T-helper 22 cell (primary cell): ENCODE measurements at regions not wholly inside any gene's neighbourhood (a gene's known extent, or its start where the extent isn't known, plus 50 kb on each side); places are given as distances from the start of the nearest gene placed in this dataset.
"Not testable (repeated sequence)": the region's sequence is repeated elsewhere in the genome, so short reads cannot be mapped to it uniquely, and the experiment has no call there.

Experiments
- DNase-seq: peaks from one replicate; pipeline ENCODE4 v3.0.0-alpha.2; 2020; ENCODE audit warnings: low read depth

DNA sequence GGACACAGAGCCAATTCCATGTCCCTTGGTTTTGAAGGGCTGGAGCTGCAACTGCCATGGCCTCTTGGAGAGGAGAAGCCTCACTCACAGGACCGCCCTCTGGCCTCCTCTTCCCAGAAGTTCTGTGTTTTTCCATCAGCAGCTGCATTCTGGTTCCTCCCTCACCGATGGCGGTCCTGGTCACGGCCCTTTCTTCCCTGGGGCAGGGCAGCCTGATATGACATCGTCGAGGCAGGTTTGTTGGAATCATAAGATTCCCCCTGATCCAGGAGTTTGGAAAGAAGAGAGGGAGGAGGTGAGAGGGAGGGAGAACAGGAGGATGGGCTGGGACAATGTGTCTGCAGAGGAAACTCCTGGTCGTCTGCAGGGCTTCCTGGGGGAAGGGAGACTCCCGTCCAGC is 82.7 kb upstream of the PDZD8 start:
- DNase-seq: no peak

DNA sequence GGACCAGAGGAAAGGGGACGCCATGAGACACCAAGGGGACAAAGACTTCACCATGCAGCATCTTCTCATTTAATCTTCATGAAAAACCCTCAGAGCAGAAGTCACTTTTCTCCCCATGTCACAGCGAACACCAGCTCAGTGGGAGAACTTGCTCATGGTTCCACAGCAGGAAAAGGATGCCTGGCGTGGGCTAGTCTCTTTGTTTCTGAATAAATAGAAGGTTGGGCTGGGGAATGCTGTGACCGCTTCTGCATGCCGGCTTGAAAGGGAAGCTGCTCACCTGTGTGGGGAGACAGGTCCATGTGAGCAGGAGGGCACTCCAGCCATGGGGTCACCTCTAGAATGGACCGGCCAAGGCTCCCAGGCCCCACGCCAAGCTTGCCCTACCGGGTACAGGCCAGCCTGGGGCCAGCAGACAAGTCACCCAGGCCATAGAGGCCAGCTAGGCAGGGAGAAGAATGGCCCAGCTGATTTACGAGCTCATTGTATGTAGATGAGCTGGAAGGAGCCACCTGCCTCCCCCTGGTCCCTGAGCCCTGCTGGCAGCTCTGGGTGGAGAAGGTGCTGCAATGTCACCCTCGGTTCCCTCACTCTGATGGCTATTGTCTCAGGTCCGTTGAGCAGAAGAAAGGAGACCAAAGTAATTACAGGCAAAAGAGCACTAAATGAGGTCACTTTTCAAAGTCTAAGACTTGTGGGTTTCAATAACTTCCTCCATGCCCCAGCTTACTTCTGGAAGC is 82.0 kb upstream of the PDZD8 start:
- DNase-seq: no peak

DNA sequence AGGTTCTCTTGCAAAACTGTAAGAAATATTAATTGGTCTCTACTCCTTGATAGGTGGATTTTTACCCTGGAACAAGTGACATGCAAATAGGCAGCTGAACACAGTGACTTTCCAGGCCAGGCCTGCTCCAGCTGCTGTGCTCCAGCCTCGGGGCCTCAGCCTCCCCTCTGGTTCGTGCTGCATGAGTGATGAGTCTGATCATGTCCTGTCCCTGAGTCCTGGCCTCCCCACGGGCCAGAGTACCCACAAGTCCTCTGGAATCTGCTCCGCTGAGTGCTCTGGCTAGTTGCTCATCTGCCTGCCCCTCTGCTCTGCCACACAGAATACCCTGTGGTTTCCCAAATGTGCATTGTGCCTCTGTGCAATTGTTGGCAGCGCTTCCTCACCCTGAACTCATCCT is 80.1 kb upstream of the PDZD8 start:
- no peak for DNase-seq

DNA sequence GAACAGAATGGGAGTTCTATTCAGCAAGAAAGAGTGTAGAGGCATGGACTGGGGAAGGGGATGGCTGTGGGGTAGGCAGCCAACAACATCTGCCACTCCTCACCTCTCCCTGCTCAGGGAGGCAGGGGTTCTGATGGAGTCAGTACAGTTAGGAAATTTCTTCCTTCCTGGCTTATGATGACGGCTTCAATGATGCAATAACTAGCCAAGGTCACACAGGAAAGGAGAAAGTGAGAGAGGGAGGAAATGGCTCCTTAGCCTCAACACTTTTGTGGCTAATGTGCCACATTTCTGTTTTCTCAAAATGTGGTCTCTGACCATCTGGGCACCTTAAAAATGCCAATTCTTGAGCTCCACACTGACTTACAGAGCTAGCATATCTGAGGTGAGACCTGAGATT is 79.3 kb upstream of the PDZD8 start:
- DNase-seq: no peak

DNA sequence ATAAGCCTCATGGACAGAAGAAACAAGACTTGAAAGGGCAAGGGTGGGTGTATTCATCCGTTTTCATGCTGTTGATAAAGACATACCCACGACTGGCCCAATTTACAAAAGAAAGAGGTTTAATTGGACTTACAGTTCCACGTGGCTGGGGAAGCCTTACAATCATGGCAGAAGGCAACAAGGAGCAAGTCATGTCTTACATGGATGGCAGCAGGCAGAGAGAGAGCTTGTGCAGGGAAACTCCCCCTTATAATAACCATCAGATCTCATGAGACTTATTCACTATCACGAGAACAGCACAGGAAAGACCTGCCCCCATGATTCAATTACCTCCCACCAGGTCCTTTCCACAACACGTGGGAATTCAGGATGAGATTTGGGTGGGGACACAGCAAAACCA is 78.2 kb upstream of the PDZD8 start:
- not testable (repeated sequence) for DNase-seq

DNA sequence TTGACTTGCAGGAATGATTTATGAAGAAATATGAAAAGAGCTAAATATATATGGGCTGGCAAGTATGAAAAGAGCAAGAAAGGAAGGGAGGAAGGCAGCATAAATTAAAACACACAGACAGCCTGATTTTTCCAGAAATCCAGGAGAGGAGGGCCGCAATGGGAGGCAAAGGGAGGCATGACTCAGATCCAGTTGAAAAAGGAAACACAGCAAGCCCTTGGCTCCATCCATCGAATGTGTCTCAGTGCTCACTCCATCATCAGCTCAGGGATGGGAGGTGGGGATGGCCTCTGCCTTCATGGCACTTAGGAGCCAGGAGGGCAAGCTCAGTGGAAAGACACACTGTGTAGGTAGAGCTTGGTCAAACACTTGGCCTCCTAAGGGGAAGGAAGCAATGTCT is 75.7 kb upstream of the PDZD8 start:
- DNase-seq: no peak

DNA sequence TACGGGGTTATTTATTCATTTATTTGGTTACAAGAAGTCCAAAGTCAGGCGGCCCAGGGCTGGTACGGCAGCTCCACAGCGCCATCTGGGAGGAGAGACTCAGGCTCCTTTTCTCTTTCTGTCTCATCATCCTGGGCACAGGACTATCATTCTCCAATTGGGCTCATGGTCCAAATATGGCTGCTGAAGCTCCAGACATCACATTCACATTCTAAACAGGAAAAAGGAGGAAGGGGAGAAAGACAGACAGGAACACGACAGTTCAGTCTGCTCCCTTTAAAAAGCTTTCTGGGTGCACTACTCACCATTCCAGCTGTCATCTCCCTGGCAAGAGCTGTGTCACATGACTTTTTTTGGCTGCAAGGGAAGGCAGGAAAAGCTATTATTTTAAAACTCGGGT is 74.4 kb upstream of the PDZD8 start:
- no peak for DNase-seq

DNA sequence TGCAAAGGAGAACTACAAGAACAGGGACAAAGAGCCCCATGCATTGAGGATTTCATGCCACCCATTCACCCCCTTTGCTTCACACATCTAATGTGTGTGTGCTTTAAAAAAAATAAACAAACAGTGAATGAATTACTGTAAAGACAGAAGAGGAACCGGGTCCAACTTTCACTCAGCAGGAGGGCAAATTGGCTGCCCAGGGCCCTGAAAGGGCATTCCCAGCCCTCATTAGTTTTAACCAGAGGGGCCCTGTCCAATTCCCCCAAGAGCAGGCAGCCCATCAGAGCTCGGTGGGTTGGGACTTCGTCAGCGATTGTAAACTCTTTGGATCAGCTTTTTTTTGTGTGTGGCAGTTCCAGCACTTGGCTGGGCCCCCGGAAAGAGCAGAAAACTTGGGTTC is 73.6 kb upstream of the PDZD8 start:
- no peak for DNase-seq

DNA sequence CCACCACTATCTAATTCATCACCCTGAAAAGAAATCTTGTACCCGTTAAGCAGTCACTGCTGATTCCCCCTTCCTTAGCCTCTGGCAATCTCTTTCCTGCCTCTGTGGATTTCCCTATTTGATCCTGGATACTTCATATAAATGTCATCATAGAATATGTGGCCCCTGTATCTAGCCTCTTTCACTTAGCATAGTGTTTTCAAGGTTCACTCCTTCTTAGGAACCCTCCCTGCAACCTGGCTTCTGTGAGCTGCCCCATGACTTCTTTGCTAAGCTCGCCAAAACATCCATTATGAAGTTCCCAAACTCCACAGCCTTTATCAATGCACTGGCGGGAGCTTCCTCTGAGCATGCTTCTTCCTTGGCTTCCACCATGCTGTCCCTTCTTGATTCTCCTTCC is 70.8 kb upstream of the PDZD8 start:
- DNase-seq: no peak

DNA sequence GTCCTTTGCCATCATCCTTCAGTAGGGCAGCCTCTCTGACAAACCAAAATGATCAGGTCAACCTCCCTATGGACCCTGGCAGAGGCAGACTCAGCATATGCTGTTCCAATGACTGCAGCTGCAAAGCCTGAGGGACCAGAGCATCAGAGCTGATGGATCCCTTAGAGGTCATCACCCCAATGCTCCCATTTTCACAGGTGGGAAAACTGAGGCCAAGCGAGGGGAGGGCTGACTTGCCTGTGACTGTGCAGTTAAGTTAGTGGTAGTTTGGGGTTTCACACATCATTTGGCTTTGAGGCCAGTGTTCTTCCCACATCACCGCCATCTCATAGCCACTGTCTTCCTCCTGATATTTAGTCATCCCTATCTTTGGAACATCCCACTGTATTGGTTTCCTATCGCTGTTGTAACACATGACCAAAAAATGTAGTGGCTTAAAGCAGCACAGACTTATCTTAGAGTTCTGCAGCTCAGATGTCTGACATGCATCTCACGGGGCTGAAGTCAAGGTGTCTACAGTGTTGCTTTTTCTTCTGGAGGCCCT is 69.3 kb upstream of the PDZD8 start:
- DNase-seq: no peak

DNA sequence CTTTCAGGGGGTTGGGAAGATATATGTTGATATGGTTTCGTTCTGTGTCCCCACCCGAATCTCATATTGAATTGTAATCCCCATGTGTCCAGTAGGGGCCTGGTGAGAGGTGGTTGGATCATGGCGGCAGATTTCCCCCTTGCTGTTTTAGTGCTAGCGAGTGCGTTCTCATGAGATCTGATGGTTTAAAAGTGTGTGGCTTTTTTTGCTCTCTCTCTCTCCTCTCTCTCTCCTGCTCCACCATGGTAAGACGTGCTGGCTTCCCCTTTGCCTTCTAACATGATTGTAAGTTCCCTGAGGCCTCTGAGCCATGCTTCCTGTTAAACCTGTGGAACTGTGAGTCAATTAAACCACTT is 68.4 kb upstream of the PDZD8 start:
- DNase-seq: no peak

DNA sequence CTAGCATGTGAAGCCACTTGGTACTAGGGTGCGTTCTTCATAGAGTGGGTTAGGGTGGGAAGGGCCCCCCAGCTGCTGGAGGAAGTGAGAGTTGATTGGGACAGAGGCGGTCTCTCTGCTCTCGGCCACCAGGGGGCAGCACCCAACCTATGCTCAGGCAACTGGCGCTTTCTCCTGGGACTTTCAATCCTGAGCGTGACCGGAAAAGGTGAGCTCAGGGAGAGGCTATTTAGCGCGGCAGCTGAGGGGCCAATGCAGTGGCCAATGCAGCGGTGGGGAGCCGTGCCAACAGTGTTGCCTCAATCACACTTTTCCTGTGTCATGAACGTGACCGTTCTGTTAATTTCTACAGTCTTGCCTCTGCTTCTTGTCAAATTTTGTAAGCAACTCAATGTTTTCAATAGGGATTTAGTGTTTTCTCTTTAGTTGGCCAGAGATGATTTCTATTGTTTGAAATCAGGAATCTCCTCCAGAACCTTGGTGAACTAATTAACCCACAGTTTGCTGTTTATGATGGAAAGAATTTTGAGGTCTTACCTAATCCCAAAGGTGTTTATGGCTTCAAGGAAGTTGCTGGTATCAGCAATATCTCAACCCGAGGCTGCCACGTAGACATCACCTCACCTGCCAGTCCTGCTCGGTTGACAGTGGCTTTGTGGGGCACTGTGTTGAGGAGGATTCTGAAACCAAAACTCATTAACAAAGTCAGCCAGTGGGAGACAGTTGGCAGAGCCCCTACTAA is 67.9 kb upstream of the PDZD8 start:
- peak; percentile 1 for DNase-seq

DNA sequence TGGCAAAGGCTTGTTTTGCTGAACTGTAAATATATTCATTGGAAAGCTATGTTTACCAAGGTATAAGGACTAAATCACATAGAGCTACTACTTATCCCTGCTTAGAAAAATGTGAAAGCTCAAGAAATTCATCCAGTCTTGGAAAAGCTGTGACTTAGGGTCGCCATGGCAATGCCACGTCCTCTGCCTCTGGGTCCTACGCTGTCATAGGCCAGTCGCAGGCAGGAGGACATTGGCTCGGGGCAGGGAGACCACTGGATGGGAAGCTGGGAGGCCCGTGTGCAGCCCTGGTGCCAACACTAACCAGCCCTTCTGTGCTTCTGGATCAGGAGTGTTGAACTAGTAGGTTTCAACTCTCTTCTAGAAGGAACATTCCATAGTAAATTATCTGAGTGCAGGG is 67.3 kb upstream of the PDZD8 start:
- DNase-seq: no peak

DNA sequence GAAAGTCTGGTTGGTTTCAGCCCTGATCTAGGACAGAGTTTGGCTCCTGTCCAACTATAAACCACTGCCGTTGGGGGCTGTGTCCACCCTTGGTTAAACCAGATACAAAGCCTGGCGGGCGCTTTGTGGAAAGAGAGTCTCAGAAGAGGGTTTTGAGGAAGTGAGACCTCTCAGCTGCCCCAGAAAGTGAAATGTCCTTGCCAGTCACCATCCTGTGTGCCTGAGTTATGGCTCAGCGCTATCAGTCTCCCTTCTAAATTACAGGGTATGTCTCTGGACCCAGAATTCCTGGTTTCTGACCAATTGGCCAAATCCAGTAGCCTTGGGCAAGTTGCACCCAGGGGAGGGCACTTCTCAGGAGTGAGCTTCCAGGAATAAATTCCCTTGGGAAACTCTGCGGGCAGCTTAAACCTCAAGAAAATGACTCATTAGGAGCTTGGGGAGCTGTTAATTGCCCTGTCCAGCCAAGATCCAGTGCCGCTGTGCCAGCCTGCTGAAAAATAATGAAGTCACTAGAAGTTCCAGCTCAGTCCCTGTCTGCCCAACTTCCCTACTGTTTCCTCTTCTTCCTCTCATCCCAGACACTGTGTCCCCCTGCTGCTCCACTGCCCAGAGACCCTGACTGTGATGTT is 66.7 kb upstream of the PDZD8 start:
- no peak for DNase-seq

DNA sequence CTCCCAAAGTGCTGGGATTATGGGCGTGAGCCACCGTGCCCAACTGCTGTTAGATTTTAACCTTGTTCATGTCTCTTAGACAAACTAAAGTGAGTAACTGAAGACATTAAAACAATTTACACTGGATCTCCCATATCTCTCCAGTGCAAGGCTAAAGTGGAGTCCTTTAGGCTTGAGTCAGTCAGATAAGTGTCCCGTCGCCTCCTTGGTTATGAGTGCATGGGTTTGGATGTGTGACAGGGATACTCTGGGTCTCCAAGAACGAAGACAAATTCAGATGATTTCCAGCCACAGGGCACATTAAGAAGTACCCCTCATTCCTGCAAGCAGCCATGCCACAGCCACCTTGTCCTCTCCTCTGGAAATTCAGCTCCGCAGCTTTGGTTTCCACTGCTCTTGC is 66.1 kb upstream of the PDZD8 start:
- no peak for DNase-seq

DNA sequence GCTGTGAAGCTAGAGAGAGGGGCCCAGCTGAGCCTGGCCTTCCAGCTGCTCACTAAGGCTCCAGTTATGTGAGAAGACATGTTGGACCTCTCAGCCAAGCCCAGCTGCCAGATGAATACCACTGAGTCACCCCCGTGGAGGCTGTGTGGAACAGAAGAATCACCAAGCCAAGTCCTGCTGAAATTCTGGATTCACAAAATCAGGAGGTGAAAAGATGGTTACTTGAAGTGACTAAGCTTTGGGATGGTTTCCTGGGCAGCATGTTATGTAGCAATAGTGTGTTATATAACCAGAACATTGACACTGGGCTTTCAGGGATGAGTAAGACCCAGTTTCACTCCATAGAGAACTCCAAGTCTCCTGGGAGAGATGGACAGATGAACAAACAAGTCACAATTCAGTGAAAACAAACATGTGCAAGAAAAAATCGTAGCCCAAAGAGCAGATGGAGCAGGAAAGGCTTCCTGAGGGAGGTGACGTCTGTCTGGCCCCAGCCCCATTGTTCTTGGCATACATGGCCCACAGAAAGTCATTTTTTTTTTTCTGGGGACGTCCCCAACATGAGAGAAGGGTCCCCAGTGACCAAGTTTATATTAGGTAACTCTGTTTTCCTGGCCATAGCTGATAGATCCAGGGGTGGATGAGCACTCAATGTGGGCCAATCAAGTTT is 64.1 kb upstream of the PDZD8 start:
- DNase-seq: no peak

DNA sequence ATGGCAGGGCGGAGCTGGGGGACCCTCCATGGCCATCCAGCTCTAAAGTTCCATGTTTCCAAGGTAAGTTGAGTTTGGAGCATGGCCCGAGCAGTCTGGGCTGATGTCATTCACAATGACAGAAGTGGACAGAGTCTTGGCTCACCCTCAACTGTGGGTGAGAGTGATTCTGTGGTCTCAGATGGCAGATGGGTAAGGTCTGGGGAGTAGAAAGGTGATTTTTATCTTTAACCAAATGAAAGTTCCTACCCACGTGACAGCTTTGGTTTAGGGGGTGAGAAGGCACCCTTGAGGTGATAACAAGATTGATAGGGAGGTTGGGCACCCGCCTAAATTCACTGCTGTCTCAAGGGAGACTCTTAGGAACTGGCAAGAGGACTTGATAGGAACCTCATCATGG is 57.6 kb upstream of the PDZD8 start:
- no peak for DNase-seq

DNA sequence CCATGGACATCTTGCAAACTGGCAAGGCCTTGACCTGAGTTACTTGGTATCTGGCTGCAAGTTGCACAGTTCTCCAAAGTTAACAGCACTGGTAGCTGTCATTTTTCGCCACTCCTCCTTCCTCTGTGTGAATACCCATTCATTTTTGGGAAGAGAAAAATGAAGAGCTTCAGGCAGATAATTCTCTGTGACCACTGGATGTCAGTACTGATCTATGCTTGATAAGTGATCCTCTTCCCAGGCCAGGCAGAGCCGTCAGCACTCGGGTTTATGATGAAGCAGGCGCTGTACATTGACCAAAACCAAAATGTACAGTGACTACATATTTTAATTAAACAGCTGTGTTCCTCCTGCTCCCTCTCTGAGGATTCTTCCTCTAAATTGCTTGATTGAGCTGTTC is 55.9 kb upstream of the PDZD8 start:
- DNase-seq: no peak

DNA sequence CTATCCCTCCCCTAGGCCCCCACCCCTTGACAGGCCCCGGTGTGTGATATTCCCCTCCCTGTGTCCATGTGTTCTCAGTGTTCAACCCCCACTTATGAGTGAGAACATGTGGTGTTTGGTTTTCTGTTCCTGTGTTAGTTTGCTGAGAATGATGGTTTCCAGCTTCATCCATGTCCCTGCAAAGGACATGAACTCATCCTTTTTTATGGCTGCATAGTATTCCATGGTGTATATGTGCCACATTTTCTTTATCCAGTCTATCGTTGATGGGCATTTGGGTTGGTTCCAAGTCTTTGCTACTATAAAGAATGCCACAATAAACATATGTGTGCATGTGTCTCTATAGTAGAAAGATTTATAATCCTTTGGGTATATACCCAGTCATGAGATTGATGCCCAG is 55.3 kb upstream of the PDZD8 start:
- DNase-seq: not testable (repeated sequence)

DNA sequence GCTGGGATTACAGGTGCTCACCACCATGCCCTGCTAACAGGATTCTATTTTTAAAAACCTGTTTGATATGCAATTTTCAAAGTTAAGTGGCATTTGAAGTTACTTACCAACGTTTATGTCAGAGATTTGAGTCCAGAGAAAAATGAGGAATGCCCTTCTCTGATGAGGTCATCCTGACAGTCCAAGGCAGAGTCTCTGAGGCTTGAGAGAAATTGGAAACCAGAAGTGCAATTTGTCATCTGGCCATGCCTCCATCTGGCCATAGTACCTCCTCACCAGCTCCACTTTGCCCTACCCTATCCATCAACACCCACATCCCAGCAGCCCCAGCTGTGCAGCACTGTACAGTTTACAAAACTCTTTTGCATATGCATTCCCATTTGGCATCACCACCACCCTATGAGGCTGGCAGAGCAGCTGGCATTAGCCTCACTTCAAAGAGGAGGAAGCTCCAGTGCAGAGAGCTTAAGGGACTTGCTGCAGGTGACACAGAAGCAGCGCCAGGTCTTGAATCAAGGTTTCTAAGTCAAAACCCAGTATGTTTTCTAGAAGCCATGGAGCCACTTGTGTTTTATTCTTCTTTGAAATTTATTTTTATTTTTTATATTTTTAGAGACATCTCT is 54.5 kb upstream of the PDZD8 start:
- no peak for DNase-seq

DNA sequence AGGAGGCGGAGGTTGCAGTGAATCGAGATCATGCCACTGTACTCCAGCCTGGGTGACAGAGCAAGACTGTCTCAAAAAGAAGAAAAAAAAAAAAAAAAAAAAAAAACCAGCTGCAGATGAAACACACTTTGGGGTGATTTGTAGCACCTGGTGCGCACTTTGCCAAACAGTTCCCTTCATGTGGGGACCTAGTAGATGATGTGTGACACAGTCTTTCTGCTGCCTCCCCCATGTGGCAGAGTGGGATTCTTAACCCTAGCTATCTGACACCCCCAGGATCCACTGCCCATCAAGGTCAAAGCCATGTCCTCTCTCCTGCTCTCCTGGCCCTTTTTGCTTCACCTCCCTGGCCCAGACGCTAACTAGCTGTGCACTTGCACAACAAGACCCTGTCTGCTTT is 52.1 kb upstream of the PDZD8 start:
- no peak for DNase-seq

DNA sequence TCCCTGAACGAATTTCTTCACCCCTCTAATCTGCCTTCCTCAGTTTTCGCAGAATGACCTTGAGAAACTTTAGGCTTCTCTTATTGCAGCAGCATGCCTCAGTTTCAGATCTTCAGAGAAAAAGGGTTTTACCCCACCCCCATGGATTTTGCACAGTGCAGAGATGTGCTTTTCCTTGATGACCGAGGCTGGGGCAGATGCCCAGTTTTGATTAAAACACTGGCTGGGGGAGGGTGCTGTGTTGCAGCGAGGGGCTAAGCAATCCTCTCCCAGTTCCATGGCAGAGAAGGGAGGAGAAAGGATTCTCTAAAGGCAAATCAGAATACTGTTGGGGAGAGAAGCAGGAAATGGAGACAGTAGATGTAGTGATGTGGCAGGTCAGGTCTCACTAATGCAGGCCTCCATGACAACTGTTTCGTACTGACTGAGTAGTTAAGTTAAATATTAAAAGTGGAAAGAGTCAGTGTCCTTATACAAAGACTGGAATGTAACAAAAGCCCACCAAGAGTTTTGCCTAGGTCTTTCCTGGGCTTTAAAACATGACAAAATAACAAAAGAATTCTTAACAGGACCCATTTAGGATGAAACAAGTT is 50.8 kb upstream of the PDZD8 start:
- no peak for DNase-seq
